GM12873 (cell line): ENCODE measurements at regions not wholly inside any gene's neighbourhood (a gene's known extent, or its start where the extent isn't known, plus 50 kb on each side); places are given as distances from the start of the nearest gene placed in this dataset.

ENCODE experiments used
- TF ChIP-seq, protein P1 (sequence below): IDR thresholded peaks from 2 replicates; pipeline ENCODE4 v1.5.1; 2012; ENCODE audit warnings: low read depth, mild to moderate bottlenecking, moderate library complexity, low read length, control low read depth; ENCODE audit not compliant: insufficient read depth; ENCODE audit errors: missing control alignments

DNA sequence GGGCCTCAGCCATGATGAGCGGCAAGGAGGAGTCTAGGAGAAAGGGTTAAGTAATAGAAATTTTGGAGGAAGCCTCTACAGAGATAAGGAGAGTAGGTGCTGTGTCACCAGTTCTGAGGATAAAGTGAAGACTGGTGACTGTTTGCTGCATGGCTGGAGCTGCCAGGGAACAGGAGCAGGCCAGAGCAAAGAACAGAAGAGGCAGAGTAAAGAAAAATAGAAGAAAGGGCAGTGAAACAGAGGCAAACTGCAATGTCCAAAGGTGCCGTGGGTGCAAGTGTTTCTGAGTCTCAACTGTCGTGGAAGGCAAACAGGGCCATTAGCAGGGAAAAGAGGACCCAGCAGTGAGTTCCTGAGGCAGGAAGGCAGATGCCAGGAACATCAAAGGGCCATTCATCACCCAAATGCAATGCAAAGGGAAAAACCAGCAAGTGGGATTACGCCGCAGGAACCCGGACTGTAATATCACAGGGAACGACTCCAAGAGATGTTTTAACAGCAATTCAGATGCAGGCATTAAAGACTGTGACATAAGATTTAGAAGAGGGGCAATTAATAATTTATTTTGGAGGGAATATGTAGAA lies 318.3 kb downstream of the FOXO1 start:
- TF ChIP-seq, protein P1, sequence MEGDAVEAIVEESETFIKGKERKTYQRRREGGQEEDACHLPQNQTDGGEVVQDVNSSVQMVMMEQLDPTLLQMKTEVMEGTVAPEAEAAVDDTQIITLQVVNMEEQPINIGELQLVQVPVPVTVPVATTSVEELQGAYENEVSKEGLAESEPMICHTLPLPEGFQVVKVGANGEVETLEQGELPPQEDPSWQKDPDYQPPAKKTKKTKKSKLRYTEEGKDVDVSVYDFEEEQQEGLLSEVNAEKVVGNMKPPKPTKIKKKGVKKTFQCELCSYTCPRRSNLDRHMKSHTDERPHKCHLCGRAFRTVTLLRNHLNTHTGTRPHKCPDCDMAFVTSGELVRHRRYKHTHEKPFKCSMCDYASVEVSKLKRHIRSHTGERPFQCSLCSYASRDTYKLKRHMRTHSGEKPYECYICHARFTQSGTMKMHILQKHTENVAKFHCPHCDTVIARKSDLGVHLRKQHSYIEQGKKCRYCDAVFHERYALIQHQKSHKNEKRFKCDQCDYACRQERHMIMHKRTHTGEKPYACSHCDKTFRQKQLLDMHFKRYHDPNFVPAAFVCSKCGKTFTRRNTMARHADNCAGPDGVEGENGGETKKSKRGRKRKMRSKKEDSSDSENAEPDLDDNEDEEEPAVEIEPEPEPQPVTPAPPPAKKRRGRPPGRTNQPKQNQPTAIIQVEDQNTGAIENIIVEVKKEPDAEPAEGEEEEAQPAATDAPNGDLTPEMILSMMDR, result no peak

DNA sequence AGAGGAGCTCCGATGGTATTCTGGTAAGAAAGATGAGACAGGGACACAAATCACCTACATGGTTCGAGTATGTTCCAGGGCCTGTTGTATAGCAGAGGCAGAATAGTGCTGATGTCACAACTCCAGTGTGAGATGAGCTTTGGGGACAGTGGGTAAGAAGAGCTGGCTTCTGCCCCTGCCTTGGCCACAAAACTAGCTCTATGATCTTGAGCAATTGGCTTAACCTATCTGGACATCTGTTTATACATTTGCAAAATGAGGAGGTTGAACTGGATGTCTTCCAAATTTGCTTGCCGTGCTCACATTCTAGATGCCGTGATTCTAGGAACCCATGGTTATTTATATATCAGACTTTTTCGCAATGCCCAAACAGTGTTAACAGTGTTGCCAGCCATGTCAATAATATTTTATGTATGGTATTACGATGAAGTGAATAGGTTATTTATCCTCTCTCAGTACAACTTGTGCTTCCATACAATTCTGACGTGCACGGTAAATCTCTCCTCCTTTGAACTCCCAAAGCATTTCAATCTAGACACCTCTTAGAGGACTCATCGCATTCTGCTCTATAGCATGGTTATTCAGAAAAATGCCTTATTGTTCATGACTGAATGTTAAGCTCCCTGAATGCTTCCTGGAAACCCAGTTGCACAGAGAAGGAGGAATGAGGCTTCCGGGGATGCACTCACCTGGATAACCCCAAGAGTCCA lies 316.0 kb downstream of the FOXO1 start:
- TF ChIP-seq, protein P1, result no peak

DNA sequence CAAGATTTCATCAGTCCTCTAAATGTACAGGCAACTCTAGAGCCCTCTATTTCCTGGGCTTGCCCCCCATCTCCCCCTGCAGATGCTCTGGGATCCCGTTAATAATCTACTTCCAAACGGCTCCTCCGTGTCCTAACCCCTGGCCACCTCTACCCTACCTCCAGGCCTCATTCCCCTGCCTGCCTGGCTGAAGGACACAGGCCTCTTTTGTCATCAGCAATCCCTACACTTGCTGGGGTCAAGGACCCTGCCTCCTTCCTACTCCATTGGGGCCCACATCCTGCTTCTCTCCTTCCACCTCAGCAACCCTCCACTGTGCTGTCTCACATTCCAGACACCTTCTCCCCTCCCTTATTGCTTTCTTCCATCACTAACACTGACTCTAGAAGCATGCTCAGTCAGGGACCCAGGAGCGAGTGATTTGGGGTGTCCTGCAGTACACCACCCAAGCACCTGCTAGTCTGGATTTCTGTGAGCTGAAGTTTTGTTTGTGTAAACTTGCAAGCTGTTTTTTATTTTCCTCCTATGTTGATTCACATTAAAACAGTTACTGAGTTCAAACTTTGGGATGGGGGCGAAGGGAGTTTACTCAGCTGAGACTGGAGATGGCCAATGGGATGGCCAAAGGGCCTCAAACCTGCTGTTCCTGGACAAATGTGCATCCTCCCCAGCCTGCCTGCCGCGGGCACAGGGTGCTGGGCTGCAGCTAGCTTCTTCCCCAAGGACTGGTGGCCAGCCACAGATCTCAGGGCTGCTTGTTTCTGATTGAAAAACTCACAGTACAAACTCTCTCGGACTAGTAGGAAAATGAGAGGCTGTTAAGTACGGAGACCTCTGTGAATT lies 314.7 kb downstream of the FOXO1 start:
- TF ChIP-seq, protein P1, result no peak

DNA sequence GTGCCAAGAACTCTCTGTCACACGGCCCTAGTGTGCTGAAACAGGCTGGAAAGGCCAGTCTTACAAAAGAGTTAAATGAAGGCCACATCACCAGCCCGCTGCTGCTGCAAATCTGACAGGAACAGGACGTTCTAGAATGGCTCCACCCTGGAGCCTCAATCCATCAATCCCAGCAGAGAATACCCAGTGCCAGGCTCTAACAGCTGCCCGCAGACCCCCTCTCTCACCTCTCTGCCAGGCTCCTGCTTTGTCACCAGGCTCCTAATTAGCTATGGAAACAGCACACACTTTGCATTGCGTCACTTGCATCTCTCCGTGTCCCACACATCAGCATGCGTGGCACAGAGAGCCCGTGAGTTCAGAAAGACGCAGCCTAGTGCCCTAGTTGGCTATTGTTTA lies 314.1 kb downstream of the FOXO1 start:
- TF ChIP-seq, protein P1, result no peak

DNA sequence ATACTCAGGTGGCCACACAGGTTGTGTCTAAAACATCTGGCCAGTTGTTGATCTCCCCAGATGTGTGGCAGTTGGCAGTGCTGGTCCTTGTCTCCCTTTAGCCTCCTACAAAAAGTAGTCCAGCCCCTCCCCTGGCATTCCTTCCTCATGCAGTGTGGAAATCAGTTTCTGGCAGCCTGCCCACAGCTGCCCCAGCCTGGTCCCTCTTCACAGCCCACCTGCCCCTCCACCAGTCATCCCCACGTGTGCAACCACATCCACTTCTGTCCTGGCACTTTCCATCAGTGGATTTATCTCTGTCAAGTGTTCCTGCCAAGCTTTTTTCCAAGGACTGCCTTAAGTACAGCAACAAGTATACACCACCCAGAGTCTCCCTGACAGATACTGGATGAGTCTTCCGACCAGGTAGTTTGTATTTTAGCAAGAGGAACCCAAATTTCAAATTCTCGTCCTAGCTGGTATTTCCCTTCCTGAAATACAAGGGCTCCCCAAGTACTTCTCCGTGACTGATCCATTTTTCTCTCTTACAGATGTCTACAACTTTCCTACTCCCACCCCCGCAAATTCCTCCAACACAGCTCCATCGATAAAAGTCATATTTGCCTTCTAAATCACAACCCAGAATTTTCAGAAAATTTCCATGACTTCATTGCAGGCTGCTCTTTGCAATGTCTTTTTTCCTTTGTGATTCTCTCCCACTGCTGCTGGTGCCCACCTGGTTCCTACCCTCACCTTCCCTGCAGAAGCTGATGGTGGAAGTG lies 313.5 kb downstream of the FOXO1 start:
- TF ChIP-seq, protein P1, result no peak

DNA sequence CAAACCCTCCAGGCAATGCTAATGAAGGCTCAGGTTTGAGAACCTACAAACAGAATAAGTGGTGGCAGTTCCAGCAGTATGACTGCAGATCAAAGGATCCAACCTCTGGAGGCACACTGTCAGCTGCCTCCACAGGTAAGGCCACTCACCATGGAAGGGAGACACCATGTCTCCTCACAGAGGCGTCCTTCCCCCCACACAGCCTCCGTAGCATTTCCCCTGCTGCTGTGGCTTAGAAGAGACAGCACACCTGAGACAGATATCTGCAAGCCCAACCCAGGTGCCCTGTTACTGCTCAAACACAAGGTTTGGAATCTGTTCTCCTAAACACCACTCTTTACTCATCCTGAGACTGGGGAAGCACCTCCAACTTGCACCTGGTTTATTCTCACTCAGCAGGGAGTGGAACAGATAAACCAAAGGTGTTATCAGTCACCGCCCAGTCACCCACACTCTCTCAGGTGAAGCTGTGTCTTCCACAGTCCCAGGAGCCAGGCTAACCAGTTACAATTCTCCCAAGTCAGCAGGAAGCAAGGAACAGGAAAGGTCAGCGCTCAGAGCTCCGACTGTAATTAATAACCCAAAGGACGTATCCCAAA lies 311.2 kb downstream of the FOXO1 start:
- TF ChIP-seq, protein P1, result no peak
